ENCODE measurements at regions not wholly inside any gene's neighbourhood (a gene's known extent, or its start where the extent isn't known, plus 50 kb on each side); places are given as distances from the start of the nearest gene placed in this dataset.

DNA sequence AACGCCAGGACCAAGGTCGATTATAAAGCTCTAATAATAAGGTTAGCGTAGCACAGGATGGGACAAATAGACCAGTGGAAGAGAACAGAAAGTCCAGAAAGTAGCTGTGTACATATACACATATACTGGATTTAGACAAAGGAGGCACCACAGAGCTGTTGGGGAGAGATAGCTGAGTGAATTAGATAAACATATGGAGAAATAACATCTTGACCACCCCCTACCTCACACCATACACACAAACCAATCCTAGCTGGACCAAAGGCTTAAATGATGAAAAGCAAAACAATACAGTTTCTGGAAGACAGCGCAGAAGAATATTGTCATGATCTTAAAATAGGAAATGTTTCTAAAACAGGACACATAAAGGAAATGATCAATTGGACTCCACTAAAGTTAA is 112.9 kb downstream of the PXDC1 start:
- DNase-seq = no peak

DNA sequence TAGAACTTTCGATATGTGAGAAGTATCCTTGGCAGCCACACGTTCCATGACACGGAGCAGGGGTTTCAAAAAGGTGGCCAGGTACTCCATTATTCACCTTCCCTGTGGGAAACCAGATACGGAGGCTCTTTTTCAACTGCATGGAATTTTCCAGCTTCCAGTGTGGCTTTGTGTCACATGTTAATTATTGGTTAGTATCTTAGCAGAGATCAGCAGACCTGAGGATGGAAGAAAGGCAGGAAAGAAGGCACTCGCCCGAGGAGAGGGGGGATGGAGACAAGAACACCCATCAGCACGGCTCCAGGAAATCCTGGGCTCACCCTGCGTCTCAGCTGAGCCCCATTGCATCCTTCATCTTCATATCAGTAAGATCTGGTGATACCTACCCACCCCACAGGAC is 115.5 kb downstream of the PXDC1 start:
- DNase-seq = no peak

DNA sequence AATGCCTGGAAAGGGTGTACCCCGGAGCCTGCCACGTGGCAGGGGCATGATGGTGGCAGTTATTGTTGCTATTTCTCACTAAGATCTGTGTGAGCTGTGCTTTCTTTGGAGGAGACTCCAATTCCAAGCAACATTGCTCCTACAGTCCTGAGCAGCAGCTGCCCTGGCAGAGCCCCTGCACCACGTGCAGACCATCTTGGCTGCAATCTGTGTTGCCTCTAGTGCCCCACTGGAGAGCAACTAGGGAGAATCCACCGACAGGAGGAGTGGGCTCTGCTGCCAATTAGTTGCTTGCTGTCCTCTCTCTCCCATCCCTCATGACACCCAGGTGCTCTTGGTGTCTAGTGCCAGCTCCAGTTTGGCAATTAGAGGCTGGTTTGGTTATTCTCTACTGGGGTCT is 116.0 kb downstream of the PXDC1 start:
- no peak for DNase-seq

DNA sequence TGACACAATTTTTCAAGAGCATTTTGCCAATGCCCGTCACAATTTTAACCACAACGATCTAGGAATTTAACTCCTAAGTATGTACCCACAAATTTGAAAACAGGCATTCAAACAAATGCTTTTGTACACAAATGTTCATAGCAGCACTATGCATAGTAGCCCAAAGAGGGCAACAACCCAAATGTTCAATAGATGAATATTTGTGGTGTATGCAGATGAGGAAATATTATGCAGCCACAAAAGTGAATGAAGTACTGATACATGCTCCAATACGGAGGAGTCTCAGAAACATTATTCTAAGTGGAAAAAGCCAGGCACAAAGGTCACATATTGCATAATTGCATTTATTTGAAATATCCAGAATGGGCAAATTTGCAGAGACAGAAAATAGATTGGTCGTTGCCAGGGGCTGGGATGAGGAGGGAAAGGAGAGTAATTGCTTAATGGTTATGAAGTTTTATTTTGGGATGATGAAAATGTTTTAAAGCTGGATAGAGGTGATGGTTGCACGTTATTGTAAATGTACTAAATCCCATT is 117.2 kb downstream of the PXDC1 start:
- no peak for DNase-seq

DNA sequence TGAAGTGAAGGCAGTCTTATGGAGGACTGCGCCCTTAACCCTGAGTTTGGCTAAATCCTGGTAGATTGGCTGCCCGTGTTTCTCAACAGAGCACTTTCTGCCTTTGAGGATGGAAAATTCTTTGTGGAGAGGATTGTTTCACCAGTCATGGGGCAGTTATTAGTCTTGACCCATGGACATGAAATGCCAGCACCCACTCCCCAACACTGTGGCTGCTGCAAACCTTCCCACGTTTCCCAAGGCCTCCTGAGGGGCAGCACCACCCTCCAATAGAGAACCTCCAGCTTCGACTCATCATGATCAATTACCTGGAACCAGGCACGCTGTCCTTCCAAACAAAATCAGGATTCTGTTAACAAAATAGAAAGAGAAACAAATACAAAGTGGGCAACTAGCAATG is 117.8 kb downstream of the PXDC1 start:
- no peak for DNase-seq

DNA sequence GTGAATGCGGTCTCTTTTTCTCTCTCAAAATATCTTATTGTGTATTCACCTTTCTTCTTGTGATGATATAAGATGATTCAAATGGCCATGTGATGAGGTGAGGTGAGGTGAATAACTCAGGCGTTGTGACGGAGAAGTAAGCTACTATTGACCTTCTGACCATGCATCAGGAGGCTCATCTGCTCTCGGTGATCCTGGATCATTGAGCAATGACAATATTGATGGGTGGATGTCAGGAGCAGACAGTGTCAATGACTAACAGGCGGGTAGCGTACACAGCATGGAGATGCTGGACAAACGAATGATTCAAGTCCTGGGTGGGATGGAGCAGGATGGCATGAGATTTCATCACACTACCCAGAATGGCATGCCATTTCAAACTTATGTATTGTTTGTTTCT is 119.6 kb downstream of the PXDC1 start:
- DNase-seq = no peak

DNA sequence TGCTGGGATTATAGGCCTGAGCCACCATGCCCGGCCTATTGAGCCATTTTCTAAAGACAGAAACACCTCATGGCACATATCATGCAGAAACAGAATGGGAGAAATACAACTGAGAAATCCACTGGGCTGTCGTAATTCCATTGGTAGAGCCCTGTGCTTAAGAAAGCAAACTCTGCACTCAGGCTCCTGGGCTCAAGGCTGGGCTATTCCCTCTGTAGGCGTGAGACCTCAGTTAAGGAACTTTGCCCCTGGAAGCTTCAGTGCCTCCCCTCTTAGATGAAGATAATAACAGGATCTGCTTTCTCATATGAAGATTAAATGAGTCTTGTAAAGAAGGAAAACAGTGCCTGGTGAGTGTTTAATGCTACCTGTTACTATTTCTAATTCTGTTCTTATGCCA is 120.3 kb downstream of the PXDC1 start:
- no peak for DNase-seq

DNA sequence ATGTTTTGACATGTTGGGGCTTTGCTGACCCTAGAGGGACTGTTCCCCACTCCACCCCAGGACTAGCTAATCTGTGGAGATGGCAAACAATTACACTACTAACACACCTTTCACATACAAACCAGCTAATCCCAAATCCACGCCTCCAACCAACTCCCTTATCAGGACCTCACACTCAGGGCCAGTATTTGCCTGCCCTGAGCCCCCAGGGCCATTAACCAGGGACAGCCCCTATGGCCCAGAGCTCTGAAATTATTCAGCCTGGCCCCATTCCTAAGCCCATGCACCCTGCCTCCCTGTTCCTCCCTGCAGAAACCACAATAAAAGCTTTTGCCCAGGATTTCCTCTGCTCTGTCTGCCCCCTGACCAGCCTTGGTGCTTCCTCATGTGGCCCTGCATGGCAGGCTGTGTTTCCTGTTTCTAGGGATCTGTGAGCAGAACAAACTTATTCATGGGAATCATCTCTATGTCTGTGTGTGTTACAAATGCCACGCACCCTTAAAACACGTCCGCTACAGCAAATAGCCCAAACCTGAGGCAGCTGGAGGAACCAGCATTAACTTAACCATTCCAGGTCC is 121.2 kb downstream of the PXDC1 start:
- DNase-seq = no peak

DNA sequence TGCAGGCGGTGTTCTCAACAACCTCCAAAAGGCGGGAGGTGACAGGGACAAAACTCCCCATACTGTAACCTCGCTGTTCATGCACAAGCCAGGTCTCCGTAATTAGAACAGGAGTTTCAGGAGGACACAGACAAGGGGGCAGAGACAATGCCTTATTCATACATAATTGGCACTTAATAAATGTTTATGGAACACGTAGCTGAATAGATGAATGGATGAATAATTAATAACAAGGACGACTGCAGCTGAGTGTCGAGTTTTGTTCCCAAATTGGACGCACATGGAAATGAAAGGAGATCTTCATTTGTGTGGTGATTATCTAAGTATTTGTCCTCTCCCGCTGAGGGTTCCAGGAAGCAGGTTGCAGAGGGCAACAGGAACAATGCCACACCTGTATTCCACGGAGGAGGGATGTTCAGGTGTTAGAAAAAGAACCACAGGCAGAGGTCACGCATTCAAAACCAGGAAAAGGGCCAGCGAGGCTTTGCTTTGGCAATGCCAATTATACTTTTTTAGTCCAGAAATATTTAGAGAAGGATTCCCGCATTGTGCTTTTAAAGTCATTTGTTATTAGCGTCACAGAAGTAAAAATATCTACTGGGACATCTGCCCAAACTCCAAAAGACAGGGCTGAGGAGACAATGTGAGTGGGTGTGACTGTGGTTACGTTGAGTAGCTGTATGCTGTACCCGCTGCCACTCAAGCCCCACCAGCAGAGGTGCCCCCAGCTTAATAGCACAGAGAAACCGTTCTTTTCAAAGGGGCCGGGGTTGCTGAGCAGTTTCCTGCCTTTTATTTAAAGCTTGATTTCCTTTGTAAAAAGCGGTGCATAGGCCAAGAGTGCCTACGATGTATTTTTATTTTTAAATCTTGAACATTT is 123.3 kb downstream of the PXDC1 start:
- no peak for DNase-seq

DNA sequence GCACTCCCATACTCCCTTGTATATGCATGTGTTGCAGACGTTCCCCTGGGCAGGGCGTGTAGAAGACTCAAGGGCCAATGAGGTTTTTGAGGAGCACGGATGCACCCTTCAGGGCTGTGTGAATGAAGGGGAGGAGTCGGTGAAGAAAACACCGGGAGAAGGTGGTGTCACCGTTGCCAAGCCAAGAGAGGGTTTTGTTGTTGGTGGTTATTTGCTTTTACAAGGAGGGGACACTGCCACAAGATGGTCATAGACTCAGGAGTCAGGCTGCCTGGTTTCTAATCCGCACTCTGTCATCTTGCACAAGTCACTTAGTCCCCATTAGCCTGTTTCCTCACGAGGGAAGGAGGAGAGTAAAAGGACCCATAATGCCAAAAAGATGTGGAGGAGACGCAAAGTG is 124.0 kb downstream of the PXDC1 start:
- DNase-seq = no peak

DNA sequence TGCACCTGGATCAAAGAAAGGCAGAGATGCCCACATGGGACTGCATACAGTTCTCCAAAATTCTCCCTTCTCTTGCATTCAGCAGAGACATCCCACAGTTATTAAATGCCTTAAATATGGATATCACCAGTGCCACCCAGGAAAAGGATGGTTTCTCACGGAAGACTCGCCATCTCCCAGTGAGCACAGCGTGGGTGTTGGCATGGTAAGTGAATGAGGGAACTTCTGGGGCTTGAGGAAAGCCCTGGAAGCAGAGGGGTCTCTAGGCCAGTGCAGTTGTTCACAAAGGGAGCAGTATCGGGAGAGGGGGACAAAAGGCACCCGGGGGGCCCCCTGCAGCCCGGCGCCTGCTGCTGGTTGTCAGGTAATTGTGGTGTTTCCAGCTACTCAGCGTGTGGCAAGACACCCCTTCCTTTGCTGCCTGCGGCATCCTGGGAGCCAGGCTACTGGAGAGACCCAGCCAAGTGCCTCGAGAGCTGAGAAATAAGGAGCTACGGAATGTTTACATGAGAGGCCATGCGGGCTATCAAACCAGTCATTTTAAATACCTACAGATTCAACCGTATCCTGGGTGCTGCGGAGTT is 125.4 kb downstream of the PXDC1 start:
- no peak for DNase-seq

DNA sequence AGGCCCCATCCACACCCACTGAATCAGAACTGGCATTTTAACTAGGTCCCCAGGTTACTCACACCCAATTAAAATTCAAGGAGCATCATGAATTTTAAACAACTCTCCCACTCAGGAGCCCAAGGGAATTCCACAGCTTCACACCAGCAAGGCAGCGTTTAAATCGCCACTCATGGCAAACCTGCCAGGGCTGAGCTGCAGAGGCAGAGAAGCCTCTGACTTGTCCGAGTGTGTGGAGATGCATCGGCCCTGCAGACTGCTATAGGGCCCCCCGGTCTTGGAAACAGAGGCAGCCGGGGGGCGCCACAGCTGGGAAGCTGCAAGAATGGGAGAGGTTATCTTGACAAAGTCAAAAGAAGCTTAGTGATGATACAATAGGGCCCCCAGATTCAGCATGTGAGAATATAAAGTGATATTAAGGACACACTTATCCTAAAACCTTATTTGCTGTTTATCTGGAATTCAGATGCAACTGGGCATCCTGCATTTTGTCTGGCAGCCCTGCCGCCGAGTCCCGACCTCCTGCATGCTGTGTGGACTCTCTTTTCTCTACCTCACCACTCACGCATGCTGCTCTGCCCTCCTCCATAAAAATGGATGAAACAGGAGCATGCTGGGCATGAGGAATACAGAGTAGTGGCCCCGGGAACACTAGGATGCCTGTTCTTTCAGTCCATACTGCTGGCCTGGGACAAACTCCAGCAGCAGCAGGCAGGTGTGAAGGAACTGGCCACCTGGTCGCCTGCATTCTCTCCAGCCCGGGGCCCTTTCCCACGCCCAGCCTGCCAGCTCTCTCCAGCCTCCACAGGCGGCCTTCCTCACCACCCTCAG is 126.1 kb downstream of the PXDC1 start:
- no peak for DNase-seq

DNA sequence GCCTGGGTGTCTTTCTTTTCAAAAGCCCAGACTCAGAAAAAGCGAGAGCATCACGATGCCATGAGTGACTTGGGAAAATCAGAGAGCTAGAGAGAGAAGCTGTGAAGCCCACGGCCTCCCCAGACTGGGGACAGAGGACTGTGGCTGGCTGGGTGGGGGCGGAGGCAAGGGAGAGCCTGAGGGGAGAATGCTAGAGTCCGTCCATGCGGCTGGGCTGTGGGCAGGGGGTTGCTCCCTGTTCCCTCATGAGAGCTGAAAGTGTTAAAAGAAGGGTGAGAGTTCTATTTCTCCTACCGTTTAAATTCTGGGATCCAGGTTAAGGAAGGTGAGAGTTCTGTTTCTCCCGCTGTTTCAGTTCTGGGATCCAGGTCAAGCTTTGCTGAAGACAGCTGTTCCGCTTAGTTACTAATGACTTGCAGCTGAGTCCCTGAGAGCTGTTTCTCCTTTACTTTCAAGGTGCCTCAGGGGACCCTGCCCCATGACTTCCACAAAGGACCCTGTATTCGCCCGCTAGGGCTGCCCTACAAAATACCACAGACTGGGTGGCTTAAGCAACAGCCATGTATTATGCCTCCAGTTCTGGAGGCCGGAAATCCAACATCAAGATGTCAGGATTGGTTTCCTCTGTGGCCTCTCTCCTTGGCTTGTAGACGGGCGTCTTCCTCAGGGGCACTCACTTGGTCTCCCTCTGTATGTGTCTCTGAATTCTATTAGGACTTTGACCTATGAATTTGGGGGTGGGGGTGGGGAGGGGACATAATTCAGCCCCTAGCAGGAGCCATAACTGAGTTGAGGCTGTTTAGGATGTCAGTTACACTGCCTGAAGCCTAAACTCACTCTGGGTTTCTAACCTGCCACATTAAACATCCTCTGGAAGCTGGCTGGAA is 127.0 kb downstream of the PXDC1 start:
- no peak for DNase-seq

DNA sequence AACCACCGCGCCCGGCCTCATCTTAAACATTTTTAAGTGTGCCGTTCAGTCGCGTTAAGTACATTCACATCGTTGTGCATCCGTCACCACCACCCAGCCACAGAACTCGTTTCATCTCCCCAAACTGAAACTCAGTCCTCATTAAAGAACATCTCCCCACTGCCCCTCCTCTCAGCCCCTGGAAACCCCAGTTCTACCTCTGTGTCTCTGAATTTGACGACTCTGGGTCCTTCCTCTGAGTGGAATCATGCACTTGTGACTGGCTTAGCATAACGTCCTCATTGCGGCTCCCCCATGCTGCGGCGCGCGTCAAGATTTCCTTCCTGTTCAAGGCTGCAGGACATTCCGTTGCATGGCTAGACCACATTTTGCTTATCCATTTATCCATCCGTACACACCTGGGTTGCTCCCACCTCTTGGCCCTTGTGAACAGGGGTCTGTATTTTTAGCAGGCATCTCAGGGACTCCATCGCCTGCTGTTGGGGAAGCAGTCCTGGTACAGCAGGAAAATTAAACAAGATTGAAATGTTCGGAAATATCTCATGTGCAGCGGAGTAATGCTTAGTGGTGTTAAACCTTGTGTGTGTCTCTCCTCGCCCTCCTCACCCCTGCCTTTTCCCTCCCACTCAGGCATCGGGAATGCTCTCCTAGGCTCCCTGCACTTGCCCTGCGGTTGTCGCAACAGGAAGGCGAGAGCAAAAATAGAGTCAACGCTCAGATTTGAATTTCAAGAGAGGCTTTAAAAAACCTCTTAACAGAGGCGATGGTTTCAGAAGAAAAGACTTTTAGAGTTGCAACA is 127.9 kb downstream of the PXDC1 start:
- DNase-seq = peak; percentile 5

DNA sequence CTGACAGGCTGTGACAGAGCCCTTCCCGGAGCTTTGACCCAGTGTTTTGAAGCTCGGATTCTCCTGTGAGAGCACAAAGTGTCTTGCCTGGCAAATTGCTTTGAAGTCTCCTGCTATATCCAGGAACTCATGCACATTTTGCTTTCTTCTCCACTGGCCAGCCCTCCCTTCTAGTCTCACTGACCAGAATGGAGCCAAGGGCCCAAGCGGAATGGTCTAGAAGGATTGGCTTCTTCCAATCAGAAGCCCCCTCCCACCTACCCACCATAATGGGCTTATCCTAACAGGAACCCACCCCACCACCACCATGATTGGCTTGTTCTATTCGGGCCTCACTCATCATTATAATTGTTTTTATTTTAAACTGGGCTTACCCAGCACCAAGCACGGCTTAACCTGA is 130.1 kb downstream of the PXDC1 start:
- DNase-seq = no peak

DNA sequence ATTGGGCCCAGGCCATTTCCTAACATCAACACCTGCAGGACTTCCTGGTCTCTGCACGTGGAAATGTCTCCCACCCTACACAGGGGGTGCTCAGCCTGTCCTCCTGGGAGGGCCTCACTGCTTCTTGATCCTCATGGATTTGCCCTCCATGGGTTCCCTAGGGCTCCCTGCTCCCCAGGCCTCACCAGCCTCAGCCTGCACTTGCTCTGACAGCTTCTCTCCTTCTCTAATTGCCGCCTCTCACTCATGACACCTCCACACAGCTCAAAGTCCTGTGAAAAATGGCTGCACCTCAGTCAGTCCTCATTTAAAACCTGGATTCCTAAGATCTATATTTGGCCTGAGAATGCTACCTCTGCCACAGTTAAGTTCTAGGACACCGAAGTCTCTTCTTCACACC is 130.6 kb downstream of the PXDC1 start:
- no peak for DNase-seq

DNA sequence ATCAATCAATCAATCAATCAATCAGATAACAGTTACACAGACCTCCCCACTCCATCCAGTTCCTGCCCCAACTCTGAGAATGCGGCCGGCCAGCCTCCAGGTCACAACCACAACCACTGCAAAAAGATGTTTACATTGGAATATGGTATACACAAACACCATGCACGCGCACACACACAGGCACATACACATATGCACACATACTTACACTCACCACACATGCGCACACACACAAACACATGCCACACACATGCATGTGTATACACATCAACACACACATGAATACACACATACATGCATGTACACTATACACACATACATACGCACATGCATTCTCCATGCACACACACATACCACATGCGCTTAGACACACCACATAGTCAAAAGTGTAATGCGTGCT is 131.1 kb downstream of the PXDC1 start:
- no peak for DNase-seq

DNA sequence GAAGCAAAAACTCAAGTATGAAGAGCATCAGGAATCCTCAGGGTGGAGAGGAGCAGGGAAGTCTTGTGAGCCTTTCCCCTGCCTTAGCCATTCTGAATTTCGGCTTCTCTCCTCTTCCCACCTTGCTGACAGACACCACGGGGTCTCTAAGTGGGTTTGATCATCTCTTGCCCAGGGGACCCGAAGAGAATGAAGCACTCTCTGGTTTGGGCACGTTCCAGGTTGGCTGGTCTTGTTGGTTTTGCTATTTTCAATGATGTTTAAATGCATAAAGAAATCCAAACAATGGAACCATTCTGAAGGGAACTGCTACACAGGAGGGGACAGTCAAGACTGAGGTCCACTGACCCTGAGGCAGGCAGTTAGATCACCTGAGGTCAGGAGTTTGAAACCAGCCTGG is 131.7 kb downstream of the PXDC1 start:
- DNase-seq = no peak

DNA sequence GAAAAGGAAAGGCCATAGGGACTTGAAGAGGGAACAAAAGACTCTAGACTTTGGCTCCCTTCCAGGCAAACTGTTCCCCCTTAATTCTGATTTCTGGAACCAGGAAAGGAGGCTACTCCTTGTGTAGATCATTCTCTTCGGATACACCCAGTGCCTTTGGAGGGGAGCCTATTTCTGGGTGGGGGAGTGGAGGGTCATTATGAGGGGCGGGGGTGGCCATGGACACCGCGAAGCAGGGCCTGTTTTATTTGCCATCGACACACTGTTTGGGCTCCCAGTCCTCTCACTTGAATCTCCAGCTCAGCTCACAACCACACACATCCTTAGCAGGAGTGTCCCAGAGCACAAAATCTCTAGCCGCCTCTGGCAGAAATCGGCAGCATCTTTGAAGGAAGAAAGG is 132.3 kb downstream of the PXDC1 start:
- no peak for DNase-seq

DNA sequence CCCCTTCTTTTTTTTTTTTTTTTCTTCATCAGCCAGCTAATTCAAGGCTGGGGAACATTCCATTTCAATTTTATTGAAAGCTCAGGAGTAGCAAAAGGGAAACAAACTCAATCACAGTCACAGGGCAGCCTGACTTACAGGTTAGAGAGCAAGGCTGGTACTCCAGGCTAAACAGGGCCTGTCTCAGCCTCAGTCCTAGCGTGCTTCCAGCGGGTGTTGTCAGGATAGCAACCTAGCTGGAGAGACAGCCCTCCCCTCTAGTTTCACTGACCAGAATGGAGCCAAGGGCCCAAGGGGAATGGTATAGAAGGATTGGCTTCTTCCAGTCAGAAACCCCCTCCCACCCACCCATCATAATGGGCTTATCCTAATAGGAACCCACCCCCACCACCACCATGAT is 132.9 kb downstream of the PXDC1 start:
- DNase-seq = no peak

DNA sequence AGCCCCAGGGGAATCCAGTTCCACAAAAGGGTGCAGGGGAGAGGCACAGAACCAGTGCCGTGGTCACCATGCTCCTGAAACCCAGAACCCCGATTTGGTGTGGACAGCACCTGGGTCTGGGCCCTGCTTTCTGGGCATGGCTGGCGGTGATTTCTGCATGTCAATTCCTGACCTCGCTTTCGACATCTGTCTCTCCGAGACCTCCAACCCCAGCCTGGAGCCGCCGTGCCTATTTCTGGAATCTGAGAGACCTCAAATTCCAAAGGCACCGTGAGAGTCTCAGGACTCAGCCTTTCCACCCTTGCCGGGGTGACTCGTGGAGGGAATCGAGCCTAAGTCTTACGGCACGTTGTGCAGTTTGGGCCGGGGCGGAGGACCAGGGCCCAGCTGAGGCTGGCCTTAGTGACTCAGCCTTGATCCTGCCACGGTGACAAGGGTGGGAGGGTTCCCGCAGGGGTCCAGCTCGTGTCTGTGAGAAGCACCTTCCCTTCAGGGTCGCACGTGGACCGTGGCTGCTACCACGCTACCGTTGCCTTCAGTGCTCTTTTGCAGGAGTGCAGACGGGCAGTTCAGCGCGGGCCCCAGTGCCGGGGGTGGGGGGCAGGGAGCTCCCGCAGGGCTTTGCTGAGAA is 133.7 kb downstream of the PXDC1 start:
- DNase-seq = no peak

Measured in stimulated activated CD4-positive, alpha-beta T cell treated with anti-CD3 and anti-CD28 coated beads, Interleukin-1b, Interleukin-23, amount 100 ng/mL, for 48 hours (primary cell).